Lower leg skin (tissue), 3 donors: ENCODE measurements at regions not wholly inside any gene's neighbourhood (a gene's known extent, or its start where the extent isn't known, plus 50 kb on each side); places are given as distances from the start of the nearest gene placed in this dataset.

Experiments used
- CTCF ChIP-seq, 3 donors: fragments of 450-650 bp; IDR thresholded peaks; one replicate each; pipeline ENCODE4 v1.5.1; 2016; ENCODE audit warnings: antibody characterized with exemption in 3 of 3, mild to moderate bottlenecking in 3 of 3, moderate library complexity in 2 of 3
- POLR2A ChIP-seq, 2 donors: fragments of 450-650 bp; IDR thresholded peaks; one replicate each; pipeline ENCODE4 v1.6.1; 2016 to 2017; ENCODE audit warnings: antibody characterized with exemption in 2 of 2, mild to moderate bottlenecking in 1 of 2, moderate library complexity in 1 of 2

- no peak for TF ChIP-seq CTCF (IDR thresholded peaks at IDR 0.05)
- no peak for TF ChIP-seq POLR2A (IDR thresholded peaks at IDR 0.05)
Observed at GRCh38 chr4:14667624-14668151, 334.6 kb upstream of the CPEB2 start.
